Lower leg skin (tissue), 4 donors: ENCODE measurements at regions not wholly inside any gene's neighbourhood (a gene's known extent, or its start where the extent isn't known, plus 50 kb on each side); places are given as distances from the start of the nearest gene placed in this dataset.
A peak's percentile ranks its signal among the peaks of the same experiment; 100 is the strongest.

Experiments
- DNase-seq, 2 donors: peaks; one replicate each; pipeline ENCODE4 v3.0.0-alpha.2; 2019; ENCODE audit warnings: low spot score in 2 of 2
- H3K4me3 ChIP-seq: fragments of 200-600 bp; sonication (generic); 2 replicates; pipeline ENCODE4 v1.5.1; 2017; ENCODE audit warnings: mild to moderate bottlenecking, low read depth; ENCODE audit not compliant: poor library complexity, severe bottlenecking
- POLR2A ChIP-seq, 2 donors: fragments of 450-650 bp; IDR thresholded peaks; one replicate each; pipeline ENCODE4 v1.6.1; 2016 to 2017; ENCODE audit warnings: antibody characterized with exemption in 2 of 2, mild to moderate bottlenecking in 1 of 2, moderate library complexity in 1 of 2
- WGBS, 2 donors: methylation state at CpG; one replicate each; pipeline ENCODE4 v1.1.5; 2018; 5-methylcytosine and 5-hydroxymethylcytosine counted together
- intact Hi-C: fragments of 100-400 bp; cut with DNase I; formaldehyde crosslinking; loops from one replicate; pipeline ENCODE4 v1.15.0; 2023; ENCODE audit warnings: low total_unique reads
- TF ChIP-seq, protein P1 (sequence below), 3 donors: fragments of 450-650 bp; IDR thresholded peaks; one replicate each; pipeline ENCODE4 v1.5.1; 2016; ENCODE audit warnings: antibody characterized with exemption in 3 of 3, mild to moderate bottlenecking in 3 of 3, moderate library complexity in 2 of 3

GRCh38 chr7:153514032-153514431, 538.2 kb upstream of the DPP6 start:
- no peak for DNase-seq
- intact Hi-C loops = no loop called here
- 66 to 71% methylated on average over 5 of the region's 5 CpGs for WGBS, 2 donors
- TF ChIP-seq, protein P1, sequence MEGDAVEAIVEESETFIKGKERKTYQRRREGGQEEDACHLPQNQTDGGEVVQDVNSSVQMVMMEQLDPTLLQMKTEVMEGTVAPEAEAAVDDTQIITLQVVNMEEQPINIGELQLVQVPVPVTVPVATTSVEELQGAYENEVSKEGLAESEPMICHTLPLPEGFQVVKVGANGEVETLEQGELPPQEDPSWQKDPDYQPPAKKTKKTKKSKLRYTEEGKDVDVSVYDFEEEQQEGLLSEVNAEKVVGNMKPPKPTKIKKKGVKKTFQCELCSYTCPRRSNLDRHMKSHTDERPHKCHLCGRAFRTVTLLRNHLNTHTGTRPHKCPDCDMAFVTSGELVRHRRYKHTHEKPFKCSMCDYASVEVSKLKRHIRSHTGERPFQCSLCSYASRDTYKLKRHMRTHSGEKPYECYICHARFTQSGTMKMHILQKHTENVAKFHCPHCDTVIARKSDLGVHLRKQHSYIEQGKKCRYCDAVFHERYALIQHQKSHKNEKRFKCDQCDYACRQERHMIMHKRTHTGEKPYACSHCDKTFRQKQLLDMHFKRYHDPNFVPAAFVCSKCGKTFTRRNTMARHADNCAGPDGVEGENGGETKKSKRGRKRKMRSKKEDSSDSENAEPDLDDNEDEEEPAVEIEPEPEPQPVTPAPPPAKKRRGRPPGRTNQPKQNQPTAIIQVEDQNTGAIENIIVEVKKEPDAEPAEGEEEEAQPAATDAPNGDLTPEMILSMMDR (IDR thresholded peaks at IDR 0.05) = no peak
- no peak for TF ChIP-seq POLR2A (IDR thresholded peaks at IDR 0.05)
- no peak overlapping the region for H3K4me3 ChIP-seq

- no peak for DNase-seq
- intact Hi-C loops = no loop called here
- H3K4me3 ChIP-seq = no peak overlapping the region
- WGBS, 2 donors = 88 to 93% methylated on average over 4 of the region's 4 CpGs
- TF ChIP-seq POLR2A (IDR thresholded peaks at IDR 0.05) = no peak
- TF ChIP-seq, protein P1 (IDR thresholded peaks at IDR 0.05) = no peak
These were observed 536.8 kb upstream of the DPP6 start for GRCh38 chr7:153515359-153515758.

DNA sequence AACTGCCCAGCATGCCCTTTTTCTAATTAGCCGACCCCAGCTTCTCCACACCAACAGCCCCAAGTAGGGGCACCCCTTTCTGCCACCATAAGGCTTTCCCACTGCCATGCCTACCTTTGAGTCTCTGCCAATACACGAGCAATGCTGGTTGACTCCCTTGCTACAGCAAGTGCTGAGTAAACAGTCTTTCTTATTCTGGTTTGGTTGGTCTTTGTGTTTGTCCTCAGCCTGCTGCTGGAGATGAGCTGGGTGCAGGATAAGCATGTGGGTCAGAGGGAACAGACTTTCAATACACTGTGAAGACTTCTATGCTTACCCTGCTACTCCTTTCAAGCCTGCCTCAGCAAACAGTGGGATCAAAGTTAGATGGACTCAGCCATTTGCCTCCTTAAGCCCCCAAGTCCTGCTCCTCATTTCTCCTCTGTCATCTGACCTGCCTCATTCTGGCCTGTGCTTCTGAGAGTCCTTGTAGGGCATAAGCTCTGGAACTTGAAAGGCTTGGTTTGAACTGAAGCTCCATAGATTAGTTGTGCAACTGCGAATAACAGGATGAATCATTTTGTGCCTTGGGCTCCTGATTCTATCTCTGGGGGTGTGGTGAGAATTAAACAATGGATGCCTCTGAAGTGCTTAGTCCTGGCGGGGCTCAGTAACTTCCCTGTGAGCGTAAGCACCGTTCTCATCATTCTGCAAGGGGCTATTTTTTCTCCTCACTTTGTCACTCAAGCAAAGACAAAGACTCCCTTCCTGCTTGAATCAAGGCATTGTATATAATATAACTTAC, 533.8 kb upstream of the DPP6 start:
- WGBS, 2 donors = 34 to 56% methylated on average over 6 of the region's 6 CpGs
- intact Hi-C loops = no loop called here
- H3K4me3 ChIP-seq = no peak overlapping the region
- no peak for TF ChIP-seq POLR2A (IDR thresholded peaks at IDR 0.05)
- TF ChIP-seq, protein P1 (IDR thresholded peaks at IDR 0.05) = no peak
- peak in 1 of 2 donors; percentile 47 for DNase-seq

DNA sequence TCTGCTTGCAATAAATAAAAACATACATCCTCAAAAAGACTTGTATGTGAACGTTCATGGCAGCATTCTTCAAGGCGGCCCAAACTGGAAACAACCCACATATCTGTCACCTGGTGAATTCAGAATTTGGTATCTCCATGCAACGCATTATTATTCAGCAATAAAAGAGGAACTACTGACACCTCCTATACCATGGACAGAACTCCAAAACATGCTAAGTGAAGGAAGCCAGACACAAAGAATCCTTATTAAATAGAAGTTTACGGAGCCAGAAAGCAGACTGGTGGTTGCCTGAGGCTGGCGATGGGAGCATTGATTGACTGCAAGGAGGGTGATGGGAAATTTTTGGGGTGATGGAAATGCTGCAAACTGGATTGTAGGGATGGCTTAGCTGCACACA, 530.8 kb upstream of the DPP6 start:
- intact Hi-C loops = no loop called here
- no peak for DNase-seq
- H3K4me3 ChIP-seq = no peak overlapping the region
- TF ChIP-seq POLR2A (IDR thresholded peaks at IDR 0.05) = no peak
- TF ChIP-seq, protein P1 (IDR thresholded peaks at IDR 0.05) = no peak
- WGBS, 2 donors = 66 to 76% methylated on average over 5 of the region's 5 CpGs

- no peak for DNase-seq
- intact Hi-C loops = no loop called here
- 17 to 34% methylated on average over 5 of the region's 5 CpGs for WGBS, 2 donors
- no peak for TF ChIP-seq POLR2A (IDR thresholded peaks at IDR 0.05)
- TF ChIP-seq, protein P1 (IDR thresholded peaks at IDR 0.05) = no peak
- H3K4me3 ChIP-seq = no peak overlapping the region
These were observed 529.9 kb upstream of the DPP6 start for GRCh38 chr7:153522261-153522660.
